Hepatocyte (in vitro differentiated cells): ENCODE measurements at regions not wholly inside any gene's neighbourhood (a gene's known extent, or its start where the extent isn't known, plus 50 kb on each side); places are given as distances from the start of the nearest gene placed in this dataset.

Experiments used
- DNase-seq: peaks from one replicate; pipeline ENCODE4 v3.0.0-alpha.2; 2016; ENCODE audit warnings: low spot score
- H2AFZ ChIP-seq: fragments of 200-600 bp; sonication (generic); 2 replicates; pipeline ENCODE4 v1.6.0; 2016; ENCODE audit warnings: antibody characterized with exemption, mild to moderate bottlenecking
- H3K27ac ChIP-seq: fragments of 200-600 bp; sonication (generic); 2 replicates; pipeline ENCODE4 v1.5.1; 2016; ENCODE audit warnings: mild to moderate bottlenecking
- H3K27me3 ChIP-seq: fragments of 200-600 bp; sonication (generic); 2 replicates; pipeline ENCODE4 v1.6.1; 2016
- H3K36me3 ChIP-seq: fragments of 200-600 bp; sonication (generic); replicated peaks from 2 replicates; pipeline ENCODE4 v1.5.1; 2016; ENCODE audit warnings: low read depth; ENCODE audit not compliant: insufficient read depth
- H3K4me1 ChIP-seq: fragments of 200-600 bp; sonication (generic); 2 replicates; pipeline ENCODE4 v1.5.1; 2016; ENCODE audit warnings: mild to moderate bottlenecking, moderate library complexity; ENCODE audit not compliant: insufficient read depth
- H3K4me2 ChIP-seq: fragments of 200-600 bp; sonication (generic); 2 replicates; pipeline ENCODE4 v1.6.0; 2016
- H3K4me3 ChIP-seq: fragments of 200-600 bp; sonication (generic); 2 replicates; pipeline ENCODE4 v1.5.1; 2016; ENCODE audit warnings: mild to moderate bottlenecking
- H3K79me2 ChIP-seq: fragments of 200-600 bp; sonication (generic); 2 replicates; pipeline ENCODE4 v1.6.0; 2017; ENCODE audit warnings: mild to moderate bottlenecking
- H3K9me2 ChIP-seq: fragments of 200-600 bp; sonication (generic); replicated peaks from 2 replicates; pipeline ENCODE4 v1.6.0; 2017; ENCODE audit warnings: mild to moderate bottlenecking; ENCODE audit not compliant: insufficient read depth
- H3K9me3 ChIP-seq: fragments of 200-600 bp; sonication (generic); 2 replicates; pipeline ENCODE4 v1.5.1; 2016; ENCODE audit warnings: low read depth, mild to moderate bottlenecking
- H4K20me1 ChIP-seq: fragments of 200-600 bp; sonication (generic); 2 replicates; pipeline ENCODE4 v1.6.0; 2016; ENCODE audit warnings: mild to moderate bottlenecking; ENCODE audit not compliant: insufficient read depth, poor library complexity, severe bottlenecking
- EZH2 ChIP-seq: fragments of 200-600 bp; sonication (generic); IDR thresholded peaks from 2 replicates; pipeline ENCODE4 v1.6.1; 2016; ENCODE audit warnings: antibody characterized with exemption, mild to moderate bottlenecking, borderline replicate concordance
- EZH2phosphoT487 ChIP-seq: fragments of 200-600 bp; sonication (generic); IDR thresholded peaks from one replicate; pipeline ENCODE4 v1.6.1; 2018; ENCODE audit warnings: antibody characterized with exemption, mild to moderate bottlenecking, low read depth, moderate library complexity; ENCODE audit not compliant: unreplicated experiment, severe bottlenecking
- WGBS: methylation state at CpG from one replicate; pipeline ENCODE4 v1.1.6; 2016; ENCODE audit warnings: low lambda C conversion rate; ENCODE audit errors: missing lambda C conversion rate; 5-methylcytosine and 5-hydroxymethylcytosine counted together
- TF ChIP-seq, protein P1 (sequence below): fragments of 200-600 bp; sonication (generic); IDR thresholded peaks from 2 replicates; pipeline ENCODE4 v1.5.1; 2016; ENCODE audit warnings: antibody characterized with exemption, mild to moderate bottlenecking; ENCODE audit not compliant: poor library complexity

DNA sequence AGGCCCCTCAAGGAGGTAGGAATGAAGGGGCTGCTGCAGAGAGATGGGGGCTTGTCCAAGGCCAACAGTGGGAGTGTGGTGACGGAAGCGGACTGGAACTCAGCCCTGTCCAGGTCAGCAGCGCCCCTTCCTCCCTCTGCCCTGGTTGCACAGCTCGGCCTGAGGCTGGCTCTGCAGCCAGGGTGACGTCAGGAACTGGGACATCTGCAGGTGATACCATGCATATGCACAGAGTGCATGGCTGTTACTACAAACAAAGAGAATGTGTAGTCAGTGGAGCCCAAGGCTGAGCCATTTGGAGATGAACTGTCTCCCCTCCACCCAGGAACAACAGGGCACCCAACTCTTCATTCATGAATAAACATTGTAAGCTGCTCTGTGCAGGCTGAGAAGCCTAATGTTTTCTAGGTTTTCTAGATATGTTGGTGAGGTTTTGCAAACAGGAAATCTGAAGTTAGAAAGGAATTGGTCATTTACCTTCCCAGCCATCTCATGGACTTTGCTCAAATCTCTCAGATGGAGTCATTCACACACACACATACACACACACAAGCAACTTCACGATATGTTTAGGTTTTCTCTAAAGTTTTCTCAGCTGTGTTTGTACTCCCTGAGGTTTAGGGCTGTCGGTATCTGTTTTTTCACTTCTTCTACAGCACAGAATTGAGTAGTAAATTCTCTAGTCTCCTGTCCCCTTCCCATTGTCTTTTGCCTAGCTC lies 117.2 kb downstream of the TLE3 start:
- no peak for TF ChIP-seq EZH2phosphoT487
- Histone ChIP-seq H3K4me2 (no peak overlapping the region), H3K9me2 (no peaks in the 10 kb centered on the region), H3K36me3 (no peaks in the 10 kb centered on the region), H3K27ac (no peak overlapping the region), H3K79me2 (no peaks in the 10 kb centered on the region), H3K4me3 (no peak overlapping the region), H3K4me1 (no peaks in the 10 kb centered on the region), H3K27me3 (peaks cover 6% of the 10 kb centered on the region), H4K20me1 (no peaks in the 10 kb centered on the region), H2AFZ (no peak overlapping the region), H3K9me3 (no peaks in the 10 kb centered on the region)
- 74% methylated on average over 7 of the region's 7 CpGs for WGBS
- DNase-seq: no peak

DNA sequence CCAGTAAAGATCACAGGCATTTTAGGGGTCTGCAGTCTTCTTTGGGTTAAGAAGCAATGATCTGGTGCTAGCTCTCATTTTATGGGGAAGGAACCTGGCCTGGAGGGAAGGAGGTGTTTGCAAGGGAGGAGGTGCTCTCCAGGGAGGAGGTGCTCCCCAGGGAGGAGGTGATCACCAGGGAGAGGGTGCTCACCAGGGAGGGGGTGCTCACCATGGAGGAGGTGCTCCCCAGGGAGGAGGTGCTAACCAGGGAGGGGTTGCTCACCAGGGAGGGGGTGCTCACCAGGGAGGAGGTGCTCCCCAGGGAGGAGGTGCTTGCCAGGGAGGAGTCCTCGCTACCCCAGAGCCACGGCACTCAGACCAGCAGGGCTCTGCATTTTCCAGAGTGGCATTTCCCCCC lies 115.7 kb downstream of the TLE3 start:
- H3K4me1 ChIP-seq: no peaks in the 10 kb centered on the region
- no peak for DNase-seq
- no peaks in the 10 kb centered on the region for H3K36me3 ChIP-seq
- no peak overlapping the region for H3K27ac ChIP-seq
- no peaks in the 10 kb centered on the region for H3K9me2 ChIP-seq
- H2AFZ ChIP-seq: no peak overlapping the region
- no peak overlapping the region for H3K4me3 ChIP-seq
- H3K9me3 ChIP-seq: no peaks in the 10 kb centered on the region
- no peak overlapping the region for H3K4me2 ChIP-seq
- H3K27me3 ChIP-seq: peaks cover 6% of the 10 kb centered on the region
- H3K79me2 ChIP-seq: no peaks in the 10 kb centered on the region
- 85% methylated on average over 2 of the region's 2 CpGs for WGBS
- TF ChIP-seq EZH2 (no peak), EZH2phosphoT487 (no peak)
- TF ChIP-seq, protein P1, sequence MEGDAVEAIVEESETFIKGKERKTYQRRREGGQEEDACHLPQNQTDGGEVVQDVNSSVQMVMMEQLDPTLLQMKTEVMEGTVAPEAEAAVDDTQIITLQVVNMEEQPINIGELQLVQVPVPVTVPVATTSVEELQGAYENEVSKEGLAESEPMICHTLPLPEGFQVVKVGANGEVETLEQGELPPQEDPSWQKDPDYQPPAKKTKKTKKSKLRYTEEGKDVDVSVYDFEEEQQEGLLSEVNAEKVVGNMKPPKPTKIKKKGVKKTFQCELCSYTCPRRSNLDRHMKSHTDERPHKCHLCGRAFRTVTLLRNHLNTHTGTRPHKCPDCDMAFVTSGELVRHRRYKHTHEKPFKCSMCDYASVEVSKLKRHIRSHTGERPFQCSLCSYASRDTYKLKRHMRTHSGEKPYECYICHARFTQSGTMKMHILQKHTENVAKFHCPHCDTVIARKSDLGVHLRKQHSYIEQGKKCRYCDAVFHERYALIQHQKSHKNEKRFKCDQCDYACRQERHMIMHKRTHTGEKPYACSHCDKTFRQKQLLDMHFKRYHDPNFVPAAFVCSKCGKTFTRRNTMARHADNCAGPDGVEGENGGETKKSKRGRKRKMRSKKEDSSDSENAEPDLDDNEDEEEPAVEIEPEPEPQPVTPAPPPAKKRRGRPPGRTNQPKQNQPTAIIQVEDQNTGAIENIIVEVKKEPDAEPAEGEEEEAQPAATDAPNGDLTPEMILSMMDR: no peak
- H4K20me1 ChIP-seq: no peaks in the 10 kb centered on the region

DNA sequence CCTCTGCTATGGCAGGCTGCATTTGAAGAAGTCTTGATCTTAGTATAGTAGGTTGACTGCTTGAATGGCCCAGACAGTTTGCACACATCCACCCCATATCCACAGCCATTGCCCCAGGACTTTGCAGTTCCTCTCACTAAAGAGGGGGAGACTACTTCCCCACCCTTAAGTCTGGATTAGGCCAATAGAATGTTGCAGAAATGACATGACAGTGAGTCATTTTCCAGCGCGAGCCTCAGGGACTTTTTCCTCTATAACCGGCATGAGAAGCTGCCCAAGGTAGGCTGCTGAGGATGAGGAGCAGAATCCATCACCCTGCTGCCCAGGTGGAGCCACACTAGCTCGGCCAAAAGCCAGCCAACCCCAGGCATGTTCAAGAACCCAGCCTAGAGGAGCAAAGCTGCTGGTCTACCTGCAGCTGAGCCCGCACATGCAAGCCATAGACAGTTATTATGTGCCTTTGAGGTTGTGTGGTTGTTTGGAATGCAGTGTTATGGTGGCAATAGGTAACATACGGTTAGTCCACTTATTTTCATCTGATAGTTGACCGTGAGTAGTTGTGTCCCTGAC lies 113.9 kb downstream of the TLE3 start:
- 78% methylated on average over 7 of the region's 7 CpGs for WGBS
- no peaks in the 10 kb centered on the region for H3K79me2 ChIP-seq
- H3K9me2 ChIP-seq: no peaks in the 10 kb centered on the region
- TF ChIP-seq EZH2phosphoT487: no peak
- TF ChIP-seq, protein P1: no peak
- TF ChIP-seq EZH2: no peak
- no peaks in the 10 kb centered on the region for H3K9me3 ChIP-seq
- H3K27ac ChIP-seq: no peak overlapping the region
- H3K4me2 ChIP-seq: no peak overlapping the region
- no peaks in the 10 kb centered on the region for H3K36me3 ChIP-seq
- peaks cover 6% of the 10 kb centered on the region for H3K27me3 ChIP-seq
- H3K4me3 ChIP-seq: no peak overlapping the region
- H4K20me1 ChIP-seq: no peaks in the 10 kb centered on the region
- no peaks in the 10 kb centered on the region for H3K4me1 ChIP-seq
- DNase-seq: no peak
- H2AFZ ChIP-seq: no peak overlapping the region

DNA sequence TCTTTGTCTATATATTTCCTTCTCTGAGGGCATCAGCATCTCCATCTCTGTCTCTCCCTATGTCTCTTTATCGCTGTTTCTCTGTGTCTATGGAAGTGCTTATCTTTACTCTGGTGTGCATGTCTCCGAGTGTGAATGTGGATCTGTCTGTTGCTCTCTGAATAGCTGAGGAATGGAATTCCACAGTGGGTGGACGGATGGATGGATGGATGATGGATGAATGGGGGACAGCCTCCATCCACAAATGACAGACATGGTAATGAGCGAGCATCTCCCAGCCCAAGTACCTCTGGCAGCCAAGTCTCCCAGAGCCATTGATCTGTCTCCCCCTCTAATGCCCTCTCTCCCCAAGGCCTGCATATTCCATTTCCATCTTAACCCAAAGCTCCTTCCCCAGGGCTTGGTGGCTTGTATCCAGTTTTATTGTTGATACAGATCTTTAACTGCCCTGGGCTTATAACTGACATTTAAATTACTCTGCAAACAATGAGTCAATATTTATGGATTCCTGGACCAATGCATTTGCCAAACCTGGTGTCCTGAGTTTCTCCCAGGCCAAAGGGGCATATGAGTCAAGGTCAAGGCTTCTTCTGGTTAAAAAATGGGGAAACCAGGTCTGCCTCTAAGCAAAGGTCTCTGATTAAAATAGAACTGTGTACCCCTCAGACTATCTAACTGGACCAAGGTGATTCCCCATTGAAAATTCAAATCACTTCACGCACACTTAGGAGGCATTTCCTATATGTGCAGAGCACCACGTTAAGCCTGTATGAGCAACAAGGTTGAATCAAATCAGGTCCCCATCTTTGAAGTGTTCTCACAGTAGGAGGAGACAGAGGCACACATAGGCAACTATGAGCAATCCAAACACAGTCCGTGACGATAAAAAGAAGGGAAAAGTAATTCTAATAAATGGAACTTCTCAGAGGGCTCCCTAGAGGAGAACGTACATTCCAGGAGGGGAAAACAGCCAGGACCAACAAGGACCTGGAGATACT lies 109.9 kb downstream of the TLE3 start:
- Histone ChIP-seq H3K79me2 (no peaks in the 10 kb centered on the region), H3K4me1 (no peaks in the 10 kb centered on the region), H3K36me3 (no peaks in the 10 kb centered on the region), H2AFZ (no peak overlapping the region), H3K4me3 (no peak overlapping the region), H4K20me1 (no peaks in the 10 kb centered on the region), H3K27me3 (peaks cover 6% of the 10 kb centered on the region), H3K27ac (no peak overlapping the region), H3K9me3 (no peaks in the 10 kb centered on the region), H3K9me2 (no peaks in the 10 kb centered on the region), H3K4me2 (no peak overlapping the region)
- TF ChIP-seq, protein P1: no peak
- TF ChIP-seq EZH2phosphoT487: no peak
- TF ChIP-seq EZH2: no peak
- 87% methylated on average over 9 of the region's 9 CpGs for WGBS
- DNase-seq: no peak
